K562 (cell line): ENCODE measurements at regions not wholly inside any gene's neighbourhood (a gene's known extent, or its start where the extent isn't known, plus 50 kb on each side); places are given as distances from the start of the nearest gene placed in this dataset.

ENCODE experiments used
- ATAC-seq: fragments of 200-7000 bp; cut with Tn5 transposase; 3 replicates; pipeline ENCODE4 v1.9.1; 2020; ENCODE audit warnings: moderate library complexity
- BruUV-seq: library from RNA; stranded (reverse); fragments of 400-500 nt; replicated peaks from 2 replicates; lab custom pipeline; 2021; lab: Mats Ljungman, UMichigan
- CTCF ChIA-PET: fragments of 300-600 bp; formaldehyde crosslinking; extraction: SDS; loops from one replicate; lab custom pipeline; 2021; ENCODE audit warnings: low intra/inter-chr PET ratio; lab: Yijun Ruan, JAX
- POLR2A ChIA-PET: fragments of 300-600, 350-650 bp; sonication (Branson Sonifier 250); formaldehyde crosslinking; extraction: SDS; loops from one replicate; lab custom pipeline; 2021; ENCODE audit warnings: antibody characterized with exemption, inconsistent platforms; lab: Yijun Ruan, JAX
- DNase-seq, 4 experiments: peaks; one replicate each; pipeline versions ENCODE4 v3.0.0 to v3.0.0-alpha.2; 2011 to 2018; ENCODE audit warnings: low spot score in 3 of 4, mixed read lengths in 3 of 4; ENCODE audit errors: extremely low read depth in 1 of 4
- FAIRE-seq: peaks from 2 replicates; lab custom pipeline; 2011; peaks lifted over from hg19 to GRCh38; lab: Jason Lieb, UNC
- H2AFZ ChIP-seq: 2 replicates; pipeline ENCODE4 v1.6.0; 2011; ENCODE audit warnings: low read depth, low read length, control low read depth, inconsistent platforms
- H3K27ac ChIP-seq: fragments of 200-600 bp; 3 replicates; pipeline ENCODE4 v1.8.0; 2011; ENCODE audit warnings: low read depth, mild to moderate bottlenecking, control low read depth, inconsistent platforms, low read length, moderate library complexity, mixed read lengths; ENCODE audit errors: extremely low read depth
- H3K27me3 ChIP-seq, 2 experiments: fragments of 300-600 bp in 1 of 2; 2 replicates in 1 of 2; 3 replicates in 1 of 2; pipeline versions ENCODE4 v1.6.0 to v1.8.0; 2011; ENCODE audit warnings: inconsistent platforms in 2 of 2, low read length in 2 of 2, mild to moderate bottlenecking in 1 of 2, mixed read lengths in 1 of 2, moderate library complexity in 1 of 2; ENCODE audit not compliant: control insufficient read depth in 2 of 2, insufficient read depth in 2 of 2
- H3K36me3 ChIP-seq: fragments of 300-600 bp; 3 replicates; pipeline ENCODE4 v1.8.0; 2011; ENCODE audit warnings: mild to moderate bottlenecking, low read length, inconsistent platforms; ENCODE audit not compliant: control insufficient read depth, insufficient read depth
- H3K4me1 ChIP-seq, 2 experiments: fragments of 200-600 bp in 1 of 2; replicated peaks in 1 of 2; 2 replicates in 1 of 2; 3 replicates in 1 of 2; pipeline versions ENCODE4 v1.5.1 to v1.8.0; 2011; ENCODE audit warnings: inconsistent platforms in 2 of 2, low read length in 2 of 2, mild to moderate bottlenecking in 1 of 2, mixed read lengths in 1 of 2, moderate library complexity in 1 of 2; ENCODE audit not compliant: control insufficient read depth in 2 of 2, insufficient read depth in 2 of 2
- H3K4me2 ChIP-seq: 2 replicates; pipeline ENCODE4 v1.6.1; 2011; ENCODE audit warnings: low read length, control low read depth, inconsistent platforms, mixed read lengths; ENCODE audit not compliant: insufficient read depth
- H3K4me3 ChIP-seq: fragments of 200-600 bp; sonication (generic), shearing (Covaris generic); 2 replicates; pipeline ENCODE4 v1.5.1; 2016; ENCODE audit warnings: control low read depth, inconsistent platforms
- H3K79me2 ChIP-seq: fragments of 200-600 bp; 3 replicates; pipeline ENCODE4 v1.8.0; 2011; ENCODE audit warnings: low read length, inconsistent platforms; ENCODE audit not compliant: control insufficient read depth, insufficient read depth
- H3K9ac ChIP-seq, 2 experiments: 2 replicates each; pipeline versions ENCODE4 v1.6.0 to v1.6.1; 2011; ENCODE audit warnings: low read depth in 2 of 2, low read length in 2 of 2, control low read depth in 1 of 2, inconsistent platforms in 1 of 2, mild to moderate bottlenecking in 1 of 2, mixed read lengths in 1 of 2; ENCODE audit not compliant: insufficient read depth in 1 of 2
- H3K9me1 ChIP-seq: one replicate; pipeline ENCODE4 v1.6.0; 2011; ENCODE audit warnings: inconsistent platforms, mild to moderate bottlenecking, low read length, moderate library complexity; ENCODE audit not compliant: control insufficient read depth, insufficient read depth
- H3K9me3 ChIP-seq: replicated peaks from 2 replicates; pipeline ENCODE4 v1.5.1; 2011; ENCODE audit warnings: low read depth, low read length, inconsistent platforms; ENCODE audit not compliant: control insufficient read depth, insufficient read depth
- H4K20me1 ChIP-seq: replicated peaks from 2 replicates; pipeline ENCODE4 v1.6.1; 2011; ENCODE audit warnings: low read length, inconsistent platforms, mixed read lengths; ENCODE audit not compliant: control insufficient read depth, insufficient read depth
- ATF6 ChIP-seq: sonication (generic); formaldehyde crosslinking; IDR thresholded peaks from 2 replicates; pipeline ENCODE4 v1.4.0; 2020; ENCODE audit warnings: mild to moderate bottlenecking, missing genetic modification reagents
- CBFA2T2 ChIP-seq: fragments of 450-650 bp; conservative IDR thresholded peaks from 2 replicates; pipeline ENCODE4 v1.6.1; 2017; ENCODE audit warnings: mild to moderate bottlenecking
- CCAR2 ChIP-seq: fragments of 200-400 bp; formaldehyde crosslinking; IDR thresholded peaks from 2 replicates; pipeline ENCODE4 v1.6.1; 2017; ENCODE audit warnings: mild to moderate bottlenecking, low read depth, low read length
- HDAC6 ChIP-seq: IDR thresholded peaks from 2 replicates; pipeline ENCODE4 v1.6.1; 2012; ENCODE audit warnings: low read depth, mild to moderate bottlenecking, control low read depth, inconsistent platforms, low read length, moderate library complexity
- HDGF ChIP-seq: fragments of 450-650 bp; IDR thresholded peaks from 2 replicates; pipeline ENCODE4 v1.6.1; 2016
- LEF1 ChIP-seq: fragments of 450-650 bp; IDR thresholded peaks from 2 replicates; pipeline ENCODE4 v1.6.1; 2016; ENCODE audit warnings: mild to moderate bottlenecking
- TAF15 ChIP-seq: fragments of 200-400 bp; formaldehyde crosslinking; IDR thresholded peaks from 2 replicates; pipeline ENCODE4 v1.6.1; 2017; ENCODE audit warnings: mild to moderate bottlenecking, low read depth, low read length, moderate library complexity
- ZNF165 ChIP-seq: fragments of 250-450 bp; sonication (Bioruptor Pico); IDR thresholded peaks from 2 replicates; pipeline ENCODE4 v1.4.0; 2020; ENCODE audit warnings: borderline replicate concordance
- ZNF212 ChIP-seq: fragments of 450-650 bp; formaldehyde crosslinking; IDR thresholded peaks from 2 replicates; pipeline ENCODE4 v1.4.0; 2020; ENCODE audit warnings: mild to moderate bottlenecking
- ZNF324 ChIP-seq: fragments of 250-450 bp; sonication (Bioruptor Pico); IDR thresholded peaks from 2 replicates; pipeline ENCODE4 v1.4.0; 2020; ENCODE audit warnings: mild to moderate bottlenecking
- ZNF395 ChIP-seq: fragments of 200-800 bp; sonication (Bioruptor generic); IDR thresholded peaks from 2 replicates; pipeline ENCODE4 v1.6.1; 2017; ENCODE audit warnings: missing genetic modification characterization, missing compliant biosample characterization
- ZNF445 ChIP-seq: fragments of 250-450 bp; sonication (Bioruptor Pico); IDR thresholded peaks from 2 replicates; pipeline ENCODE4 v1.4.0; 2020; ENCODE audit warnings: low read depth, mild to moderate bottlenecking, moderate library complexity
- ZNF584 ChIP-seq: fragments of 200-800 bp; sonication (Bioruptor generic); IDR thresholded peaks from 2 replicates; pipeline ENCODE4 v1.6.1; 2016; ENCODE audit warnings: low read depth, mild to moderate bottlenecking, missing genetic modification characterization, missing compliant biosample characterization
- ZNF644 ChIP-seq: fragments of 200-800 bp; sonication (Bioruptor generic); IDR thresholded peaks from 2 replicates; pipeline ENCODE4 v1.6.1; 2016; ENCODE audit warnings: low read depth, missing genetic modification characterization, missing compliant biosample characterization
- WGBS: fragments of 100-300 bp; shearing (Covaris generic); methylation state at CpG from one replicate; pipeline ENCODE4 v1.1.6; 2016; ENCODE audit warnings: low coverage, mixed read lengths; ENCODE audit not compliant: insufficient coverage; ENCODE audit errors: missing lambda C conversion rate; 5-methylcytosine and 5-hydroxymethylcytosine counted together
- in situ Hi-C: fragments of 300-500 bp; cut with MboI; formaldehyde crosslinking; loops from 4 replicates; pipeline ENCODE4 v1.15.0; 2018; ENCODE audit warnings: inconsistent platforms, mixed read lengths
- intact Hi-C: fragments of 100-400 bp; cut with micrococcal nuclease; formaldehyde crosslinking; loops from 2 replicates; pipeline ENCODE4 v1.14.2; 2022

GRCh38 chr14:101354726-101355125 is 206.6 kb upstream of the DIO3 start:
- DNase-seq (no peak), ATAC-seq (no peak), FAIRE-seq (no peak)
- ChIA-PET CTCF (no interaction called here), POLR2A (no interaction called here)
- intact Hi-C loops: no loop called here
- H3K4me2 ChIP-seq: no peak overlapping the region
- H3K36me3 ChIP-seq: no peaks in the 10 kb centered on the region
- BruUV-seq: no TSS peak
- WGBS: 0% methylated on average over 2 of the region's 2 CpGs
- in situ Hi-C loops: no loop called here
- peaks cover 0 to 6% of the 10 kb centered on the region in 2 experiments; a peak in 2 of 5 replicates for H3K27me3 ChIP-seq
- H2AFZ ChIP-seq: no peak overlapping the region
- H3K9me3 ChIP-seq: no peaks in the 10 kb centered on the region; the same call in 1 of the 2 replicates
- no peak overlapping the region for H3K27ac ChIP-seq
- no peaks in the 10 kb centered on the region for H3K79me2 ChIP-seq
- H3K4me3 ChIP-seq: no peak overlapping the region
- H3K9me1 ChIP-seq: no peaks in the 10 kb centered on the region
- TF ChIP-seq ZNF324 (CRISPR knock-in tag) (no peak), ZNF445 (CRISPR knock-in tag) (no peak), ZNF212 (CRISPR knock-in tag) (no peak), HDGF (no peak), HDAC6 (no peak), ZNF165 (CRISPR knock-in tag) (no peak), TAF15 (no peak), LEF1 (no peak), ZNF584 (CRISPR knock-in tag) (no peak), ZNF395 (CRISPR knock-in tag) (no peak), CCAR2 (no peak), CBFA2T2 (no peak), ATF6 (no peak), ZNF644 (no peak)
- no peaks in the 10 kb centered on the region for H4K20me1 ChIP-seq
- peaks cover 4 to 5% of the 10 kb centered on the region in 2 experiments; a peak in 3 of 5 replicates for H3K4me1 ChIP-seq
- no peak overlapping the region for H3K9ac ChIP-seq
